GM18909 (cell line): ENCODE measurements at regions not wholly inside any gene's neighbourhood (a gene's known extent, or its start where the extent isn't known, plus 50 kb on each side); places are given as distances from the start of the nearest gene placed in this dataset.
"Not testable (repeated sequence)": the region's sequence is repeated elsewhere in the genome, so short reads cannot be mapped to it uniquely, and the experiment has no call there.

Source experiments
- ATAC-seq: cut with Tn5 transposase; IDR thresholded peaks from one replicate; pipeline ENCODE4 v1.9.1; 2021; ENCODE audit warnings: mild to moderate bottlenecking; ENCODE audit not compliant: unreplicated experiment, poor library complexity

- no peak for ATAC-seq
Observed at GRCh38 chr5:40166802-40167201, 512.9 kb upstream of the PTGER4 start.

DNA sequence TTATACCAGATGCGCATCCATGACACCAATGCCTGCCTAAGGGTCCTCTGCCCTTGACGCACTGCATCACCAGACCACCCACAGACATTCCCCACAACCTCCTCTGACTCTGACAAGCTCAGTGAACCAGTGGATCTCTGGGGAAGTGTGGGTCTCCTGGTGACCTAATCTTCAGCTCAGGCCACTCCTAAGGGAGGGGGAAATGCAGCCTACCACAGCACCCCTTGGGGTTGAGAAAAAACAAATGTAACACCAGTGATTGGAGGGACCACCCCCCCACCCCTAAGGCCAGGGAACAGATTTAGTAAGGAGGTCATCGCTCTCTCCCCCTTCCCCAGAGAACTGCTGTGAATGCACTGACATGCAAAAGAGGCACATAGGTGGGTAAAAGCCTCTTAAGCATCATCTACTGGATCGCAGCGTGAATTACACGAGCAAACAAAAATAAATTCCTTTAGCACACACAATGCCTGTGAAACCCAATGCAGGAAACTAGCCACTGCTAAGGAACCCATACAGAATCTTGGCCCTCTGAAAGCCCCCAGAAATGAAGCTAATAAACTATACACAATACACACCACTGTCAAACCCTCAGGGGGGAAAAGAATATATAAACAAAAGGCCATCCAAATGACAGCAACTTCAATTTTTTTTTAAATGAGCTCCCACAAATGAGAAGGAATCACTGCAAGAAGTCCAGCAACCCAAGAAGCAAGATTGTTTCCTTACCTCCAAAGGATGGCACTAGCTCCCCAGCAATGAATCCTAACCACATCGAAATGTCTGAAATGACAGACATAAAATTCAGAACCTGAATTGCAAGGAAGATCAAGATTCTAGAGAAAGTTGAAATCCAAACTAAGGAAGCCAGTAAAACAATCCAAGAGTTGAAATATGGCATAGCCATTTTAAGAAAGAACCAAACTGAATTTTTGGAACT is 513.7 kb upstream of the PTGER4 start:
- ATAC-seq = no peak

DNA sequence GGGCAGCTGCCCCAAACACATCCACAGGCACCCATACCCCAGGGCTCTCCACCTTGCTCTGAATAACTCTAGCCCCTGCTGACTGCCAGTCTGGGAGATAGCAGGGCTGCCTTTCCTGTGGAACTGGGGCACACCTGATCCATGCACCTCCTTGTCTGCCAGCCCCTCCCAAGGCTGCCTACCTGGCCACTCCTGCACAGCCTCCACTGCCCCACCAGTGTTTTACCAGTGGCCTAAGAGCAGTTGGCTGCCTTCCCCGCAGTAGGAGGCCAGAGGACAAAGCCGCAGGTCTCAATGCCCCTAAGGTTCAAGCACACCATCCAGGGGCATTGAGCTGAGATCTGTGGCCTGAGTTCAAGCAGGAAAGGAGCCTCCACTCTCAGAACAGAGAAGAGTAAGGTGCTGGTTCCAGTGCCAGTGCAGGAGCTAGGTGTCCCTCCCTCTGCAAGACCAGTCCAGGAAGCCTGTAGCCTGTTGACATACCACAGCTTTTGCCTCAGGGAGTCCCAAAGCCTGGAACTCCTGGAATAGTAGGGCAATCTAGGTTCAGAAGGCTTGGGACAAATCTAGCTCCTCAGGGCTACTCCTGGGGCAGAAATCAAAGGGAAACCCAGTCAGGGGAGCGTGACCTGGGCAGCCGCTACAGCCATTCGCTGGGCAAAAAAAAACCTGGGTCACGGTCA is 514.5 kb upstream of the PTGER4 start:
- no peak for ATAC-seq

GRCh38 chr5:40160435-40160834 is 519.3 kb upstream of the PTGER4 start:
- no peak for ATAC-seq

- no peak for ATAC-seq
Observed at GRCh38 chr5:40154194-40154593, 525.5 kb upstream of the PTGER4 start.

DNA sequence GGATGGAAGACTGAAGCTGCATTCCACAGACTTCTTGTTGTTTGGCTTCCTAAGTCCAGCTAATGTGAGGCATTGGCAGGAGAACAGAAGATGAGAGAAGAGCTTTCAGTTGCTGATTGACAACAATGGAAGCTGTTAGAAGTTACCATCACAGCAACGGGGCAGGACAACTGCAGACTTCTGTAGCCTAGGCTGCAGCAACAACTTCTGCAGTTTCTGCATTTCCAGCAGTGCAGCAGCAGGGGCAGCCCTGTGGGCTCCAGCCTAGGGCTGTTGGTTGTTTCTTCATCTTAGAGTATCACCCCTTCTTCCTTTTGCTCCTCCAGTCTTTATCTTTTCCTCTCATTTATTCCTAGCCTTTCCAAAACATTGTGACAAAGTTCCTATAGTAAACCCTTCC is 528.8 kb upstream of the PTGER4 start:
- ATAC-seq = no peak

GRCh38 chr5:40141896-40142295 is 537.8 kb upstream of the PTGER4 start:
- ATAC-seq = no peak

DNA sequence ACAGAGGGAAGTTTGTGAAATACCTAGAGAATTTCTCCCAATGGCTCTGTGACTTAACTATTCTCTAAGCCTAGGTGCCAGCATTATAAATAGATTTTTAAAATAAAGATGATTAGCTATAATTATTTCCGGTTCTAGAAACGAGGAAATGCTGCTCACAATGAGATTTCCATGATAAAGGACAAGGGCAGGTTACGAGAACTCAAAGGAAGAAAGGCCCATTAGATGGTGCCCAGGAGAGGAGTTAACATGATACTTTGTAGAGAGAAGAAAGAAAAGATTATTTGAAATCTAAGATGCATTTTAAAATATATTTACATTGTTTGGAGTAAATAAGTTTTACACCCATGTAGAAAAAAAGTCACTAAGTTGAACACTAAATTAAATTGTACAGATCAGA is 538.3 kb upstream of the PTGER4 start:
- ATAC-seq = no peak

- ATAC-seq = no peak
Observed at GRCh38 chr5:40137223-40137622, 542.5 kb upstream of the PTGER4 start.

GRCh38 chr5:40134883-40135520 is 544.7 kb upstream of the PTGER4 start:
- no peak for ATAC-seq

DNA sequence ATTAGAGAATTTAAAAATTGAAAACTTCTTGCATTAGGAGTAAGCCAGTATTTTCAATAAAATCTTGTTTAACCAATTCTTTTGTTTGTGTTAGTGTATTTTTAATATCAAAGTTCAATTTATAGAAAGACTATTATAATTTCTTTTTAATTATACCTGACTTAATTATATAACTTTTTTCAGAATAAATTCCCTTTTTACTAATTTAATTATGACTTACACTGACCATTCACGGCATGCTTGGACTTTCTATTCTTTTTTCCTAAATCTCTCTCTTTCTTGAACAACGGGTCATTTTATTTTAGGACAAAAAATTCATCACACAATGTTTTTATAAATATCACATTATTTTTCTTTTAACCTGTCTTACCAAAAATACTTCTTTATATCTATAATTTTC is 555.3 kb upstream of the PTGER4 start:
- no peak for ATAC-seq

- ATAC-seq = no peak
Observed at GRCh38 chr5:40121236-40121635, 558.5 kb upstream of the PTGER4 start.

- no peak for ATAC-seq
Observed at GRCh38 chr5:40112875-40113274, 566.8 kb upstream of the PTGER4 start.

DNA sequence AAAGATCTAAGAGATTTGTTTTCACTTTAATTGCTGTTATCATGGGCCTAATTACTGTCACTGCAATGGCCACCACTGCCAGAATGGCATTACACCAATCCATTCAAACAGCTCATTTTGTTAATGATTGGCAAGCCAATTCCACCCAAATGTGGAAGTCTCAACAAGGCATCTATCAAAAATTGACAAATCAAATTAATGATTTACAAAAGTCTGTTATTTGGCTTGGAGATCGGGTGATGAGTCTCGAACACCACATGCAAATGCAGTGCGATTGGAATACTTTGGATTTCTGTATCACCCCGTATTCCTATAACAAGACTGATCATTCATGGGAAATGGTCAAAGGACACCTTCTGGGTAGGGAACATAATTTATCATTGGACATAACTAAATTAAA is 568.7 kb upstream of the PTGER4 start:
- ATAC-seq = not testable (repeated sequence)

DNA sequence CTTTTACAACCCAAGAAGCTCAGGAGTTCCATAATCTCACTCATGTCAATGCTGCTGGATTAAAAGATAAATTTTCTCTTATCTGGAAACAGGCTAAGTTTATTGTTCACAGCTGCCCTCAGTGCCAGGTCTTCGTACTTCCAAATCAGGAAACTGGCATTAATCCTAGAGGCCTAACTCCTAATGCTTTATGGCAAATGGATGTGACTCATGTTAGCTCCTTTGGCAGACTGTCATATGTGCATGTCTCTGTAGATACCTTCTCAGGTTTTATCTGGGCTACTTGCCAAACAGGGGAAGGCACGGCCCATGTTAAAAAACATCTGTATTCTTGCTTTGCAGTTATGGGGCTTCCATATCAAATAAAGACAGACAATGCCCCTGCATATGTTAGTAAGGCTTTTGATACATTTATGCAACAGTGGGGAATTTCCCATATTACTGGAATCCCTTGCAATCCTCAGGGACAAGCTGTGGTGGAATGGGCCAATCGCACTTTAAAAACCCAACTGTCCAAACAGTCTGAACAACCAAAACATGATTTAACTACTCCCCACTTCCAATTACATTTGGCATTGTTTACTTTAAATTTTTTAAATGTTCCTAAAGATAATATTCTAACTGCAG is 570.8 kb upstream of the PTGER4 start:
- ATAC-seq = not testable (repeated sequence)

DNA sequence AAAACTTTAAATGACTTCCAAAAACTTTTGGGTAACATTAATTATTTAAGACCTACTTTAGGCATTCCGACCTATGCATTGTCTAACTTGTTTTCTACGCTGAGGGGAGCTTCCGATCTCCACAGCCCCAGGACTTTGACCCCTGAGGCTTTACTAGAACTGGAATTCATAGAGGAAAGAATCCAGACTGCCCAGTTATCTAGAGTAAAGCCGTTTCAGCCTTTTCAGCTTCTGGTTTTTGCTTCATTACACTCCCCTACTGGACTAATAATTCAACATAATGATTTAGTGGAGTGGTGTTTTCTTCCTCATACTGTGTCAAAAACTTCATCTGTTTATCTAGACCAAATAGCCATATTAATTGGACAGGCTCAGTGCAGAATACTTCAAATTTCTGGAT is 571.9 kb upstream of the PTGER4 start:
- not testable (repeated sequence) for ATAC-seq

GRCh38 chr5:40106847-40107246 is 572.9 kb upstream of the PTGER4 start:
- ATAC-seq = no peak

DNA sequence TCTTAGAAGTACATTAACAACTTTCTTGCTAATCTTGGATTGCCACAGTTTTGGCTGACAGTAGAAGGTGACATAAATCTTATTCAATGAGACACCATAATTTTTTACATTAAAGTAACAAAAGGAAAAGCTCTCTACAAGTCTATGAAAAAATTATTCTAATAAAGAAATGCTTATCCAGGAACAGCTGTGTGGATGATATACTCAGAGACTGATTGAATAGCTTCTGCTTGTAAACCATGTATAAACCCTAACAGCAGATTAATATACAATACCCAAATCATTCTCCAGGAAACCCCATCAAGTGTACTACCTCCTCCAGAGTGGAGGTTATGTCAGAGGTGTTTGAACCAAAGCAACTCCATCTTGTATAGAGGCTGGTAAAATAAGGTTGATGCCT is 581.4 kb upstream of the PTGER4 start:
- ATAC-seq = no peak

GRCh38 chr5:40093550-40093949 is 586.2 kb upstream of the PTGER4 start:
- ATAC-seq = no peak

GRCh38 chr5:40089269-40089668 is 590.4 kb upstream of the PTGER4 start:
- ATAC-seq = no peak

DNA sequence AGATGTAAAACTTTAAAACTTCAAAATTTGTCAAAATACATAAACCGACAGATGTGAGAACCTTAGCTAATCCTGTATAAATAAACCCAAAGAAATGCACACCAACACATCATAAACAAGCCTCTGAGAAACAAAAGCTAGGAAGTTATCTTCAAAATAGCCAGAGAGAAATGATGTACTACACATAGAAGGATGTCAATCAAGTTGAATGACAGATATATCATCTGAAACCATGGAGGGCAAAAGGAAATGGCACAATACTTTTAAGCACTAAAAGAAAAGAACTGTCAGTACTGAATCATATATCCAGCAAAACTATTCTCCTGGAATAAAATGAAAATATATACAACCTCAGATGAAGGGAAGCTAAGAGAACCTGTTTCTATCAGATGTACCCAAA is 595.1 kb upstream of the PTGER4 start:
- ATAC-seq = no peak
